Stimulated activated naive CD4-positive, alpha-beta T cell (primary cell): ENCODE measurements at regions not wholly inside any gene's neighbourhood (a gene's known extent, or its start where the extent isn't known, plus 50 kb on each side); places are given as distances from the start of the nearest gene placed in this dataset.
"Not testable (repeated sequence)": the region's sequence is repeated elsewhere in the genome, so short reads cannot be mapped to it uniquely, and the experiment has no call there.

Source experiments
- DNase-seq, 6 experiments: peaks; one replicate each; lab custom pipeline; 2025; lab: John Stamatoyannopoulos, UW

DNA sequence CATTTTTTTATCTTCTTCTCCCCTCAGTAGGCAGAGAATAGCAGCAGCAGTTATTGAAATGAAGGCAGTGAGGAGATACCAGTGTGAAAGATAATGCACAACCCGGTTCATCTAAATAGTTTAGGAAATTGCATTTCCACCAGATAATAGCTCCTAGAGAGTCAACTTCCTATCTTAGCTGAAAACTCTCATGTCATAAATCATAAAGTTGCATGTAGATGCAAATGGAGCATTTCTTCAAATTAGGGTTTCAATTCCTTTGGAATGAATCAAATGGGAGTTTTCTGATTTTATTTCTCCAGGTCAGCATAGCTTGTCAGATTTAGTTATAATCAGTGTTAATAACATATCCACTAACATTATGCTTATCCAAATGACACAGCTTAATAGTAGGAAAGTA is 335.3 kb downstream of the CNTNAP4 start:
- DNase-seq, result no peak

DNA sequence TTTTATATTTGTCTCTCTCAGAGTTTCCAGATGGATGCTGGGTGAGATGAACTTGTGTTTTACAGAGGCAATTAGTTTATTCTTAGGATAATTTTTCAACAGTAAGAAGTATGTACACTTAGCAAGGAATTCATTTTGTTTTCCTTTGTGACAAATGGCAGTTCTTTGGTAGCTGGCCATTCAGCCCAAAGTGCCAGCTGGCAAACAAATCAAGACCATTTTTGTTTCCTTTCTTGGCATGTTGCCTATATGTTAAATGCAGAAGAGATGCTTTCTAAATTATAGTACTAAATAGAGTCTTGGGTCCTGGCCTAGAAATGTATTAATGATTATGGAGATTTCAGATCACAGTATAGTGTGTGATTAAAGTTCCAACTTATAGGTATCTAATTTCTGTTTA is 337.1 kb downstream of the CNTNAP4 start:
- DNase-seq, result no peak

DNA sequence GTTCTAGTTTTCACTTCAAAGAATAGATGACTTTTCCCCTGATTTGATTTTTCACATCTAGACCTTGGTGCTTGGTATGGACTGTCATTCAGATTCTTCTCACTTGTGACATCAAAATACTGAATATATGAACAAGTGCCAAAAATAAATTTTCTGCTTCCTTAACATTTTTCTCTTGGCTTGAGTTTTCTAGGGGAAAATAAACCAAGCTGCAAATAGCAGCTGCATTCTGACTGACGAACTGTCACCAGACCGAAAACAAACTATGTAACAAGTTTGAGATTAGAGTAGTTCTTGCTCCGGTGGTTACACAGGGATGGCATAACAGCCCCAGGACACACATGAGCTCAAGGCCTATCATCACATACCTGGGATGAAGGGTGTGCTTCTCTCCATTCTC is 345.7 kb downstream of the CNTNAP4 start:
- DNase-seq, result no peak

DNA sequence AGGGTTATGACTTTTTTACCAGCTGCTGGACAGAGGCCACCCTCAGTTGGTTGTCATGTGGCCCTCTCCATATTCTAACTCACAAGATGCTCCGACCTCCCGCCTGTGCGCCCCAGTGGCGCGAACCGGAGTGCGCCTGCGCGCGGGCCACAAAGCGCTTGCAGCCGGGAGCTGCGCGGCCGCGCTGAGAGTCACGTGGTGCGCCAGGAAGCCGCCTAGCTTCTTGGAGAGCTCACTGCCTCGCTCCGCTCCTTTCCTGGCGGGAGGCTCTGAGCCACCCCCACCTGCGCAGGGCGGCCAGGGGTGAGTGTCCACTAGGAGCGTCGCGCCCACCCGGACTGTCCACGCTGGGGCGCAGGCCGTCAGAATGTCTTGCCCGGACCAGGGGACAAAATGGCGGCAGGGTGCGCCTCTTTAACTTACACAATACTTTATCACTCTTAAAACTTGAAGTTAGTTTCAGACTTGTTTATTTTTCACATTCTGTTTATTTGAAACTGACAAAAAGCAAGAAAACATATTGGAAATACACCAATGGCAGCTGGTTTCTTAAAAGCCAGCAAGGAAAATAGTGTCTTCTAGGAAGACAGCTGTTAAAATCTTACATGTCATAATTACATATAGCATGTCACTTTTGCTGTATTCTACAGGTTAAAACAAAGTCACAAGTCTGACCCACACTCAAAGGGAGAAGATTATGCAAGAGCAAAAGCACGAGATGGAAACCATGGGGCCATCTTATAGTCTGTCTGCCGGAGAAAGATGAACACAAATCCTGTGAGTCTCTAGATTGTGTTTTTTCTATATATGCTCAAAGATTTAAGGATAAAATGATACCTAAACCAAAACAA is 357.9 kb downstream of the CNTNAP4 start:
- peak in 1 of 6 experiments; percentile 10 for DNase-seq

DNA sequence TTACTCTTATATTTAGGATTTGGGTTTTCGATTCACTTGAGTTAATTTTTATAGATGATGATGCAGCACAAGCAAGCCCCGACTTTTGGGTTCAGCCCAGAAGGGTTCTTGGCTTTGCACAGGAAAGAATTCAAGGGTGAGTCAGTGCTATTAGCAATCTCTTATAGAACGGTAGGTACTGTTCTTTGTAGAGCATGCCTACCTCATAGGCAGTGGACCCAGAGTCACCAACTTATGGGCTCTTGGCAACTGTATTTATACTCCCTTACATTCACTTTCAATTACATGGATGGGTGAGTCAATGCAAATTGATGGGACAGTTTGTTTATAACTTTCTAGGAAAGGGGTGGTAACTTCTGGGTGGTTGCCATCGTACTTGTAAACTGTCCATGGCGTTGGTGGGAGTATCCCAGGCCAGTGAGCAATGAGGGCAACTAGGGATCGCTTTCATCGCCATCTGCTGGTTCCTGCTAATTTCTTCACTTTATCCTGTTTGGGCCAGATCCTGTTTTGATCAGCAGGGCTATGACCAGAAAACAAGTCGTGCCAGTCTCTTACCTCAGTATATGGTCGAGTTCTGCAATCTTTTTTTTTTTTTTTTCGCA is 362.6 kb downstream of the CNTNAP4 start:
- DNase-seq, result no peak

DNA sequence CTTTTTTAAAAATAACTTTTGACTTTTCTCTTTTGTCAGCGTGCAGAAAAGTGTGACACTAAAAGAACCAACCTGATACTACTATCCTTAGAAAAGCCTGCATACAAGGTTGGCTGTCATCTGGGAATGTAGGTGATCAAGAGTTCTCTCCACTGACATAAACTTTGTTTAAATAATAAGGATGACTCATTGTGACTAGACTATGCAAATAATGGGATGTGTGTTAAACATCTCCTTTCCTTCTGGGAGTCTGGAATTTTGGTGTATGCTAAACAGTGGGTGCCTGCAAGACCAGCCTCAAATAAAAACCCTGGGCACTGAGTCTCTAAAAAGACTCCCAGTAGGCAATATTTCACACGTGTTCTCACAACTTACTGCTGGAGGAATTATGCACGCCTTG is 373.4 kb downstream of the CNTNAP4 start:
- DNase-seq, result no peak

DNA sequence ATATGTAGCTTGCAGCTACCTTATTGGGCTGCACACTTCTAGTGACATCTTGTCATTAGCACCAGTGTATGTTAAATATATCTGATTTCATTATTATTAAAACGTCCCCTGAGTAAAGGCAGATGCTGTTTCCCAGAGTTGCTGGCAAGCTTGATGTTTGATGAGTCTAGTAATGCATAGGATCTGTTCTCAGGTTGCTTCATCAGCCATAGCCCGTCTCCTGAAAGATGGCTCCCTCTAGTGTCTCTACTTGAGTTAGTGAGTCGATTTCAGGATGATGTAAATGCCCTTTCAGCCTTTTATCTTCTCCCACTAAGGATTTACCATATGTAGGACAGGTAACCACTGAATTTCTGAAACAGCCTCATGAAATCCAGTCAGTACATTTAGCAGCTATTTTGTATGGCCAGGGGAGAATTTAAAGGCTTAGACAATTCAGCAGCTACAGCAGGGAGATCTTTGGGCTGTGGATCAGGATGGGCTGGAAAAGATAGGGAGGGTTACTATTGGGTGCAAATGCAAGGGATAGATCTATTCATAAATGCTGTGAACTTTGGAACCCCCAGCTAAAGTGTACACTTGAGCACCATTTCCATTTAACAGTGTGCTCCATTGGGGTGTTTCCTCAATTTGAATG is 376.3 kb downstream of the CNTNAP4 start:
- DNase-seq, result no peak

DNA sequence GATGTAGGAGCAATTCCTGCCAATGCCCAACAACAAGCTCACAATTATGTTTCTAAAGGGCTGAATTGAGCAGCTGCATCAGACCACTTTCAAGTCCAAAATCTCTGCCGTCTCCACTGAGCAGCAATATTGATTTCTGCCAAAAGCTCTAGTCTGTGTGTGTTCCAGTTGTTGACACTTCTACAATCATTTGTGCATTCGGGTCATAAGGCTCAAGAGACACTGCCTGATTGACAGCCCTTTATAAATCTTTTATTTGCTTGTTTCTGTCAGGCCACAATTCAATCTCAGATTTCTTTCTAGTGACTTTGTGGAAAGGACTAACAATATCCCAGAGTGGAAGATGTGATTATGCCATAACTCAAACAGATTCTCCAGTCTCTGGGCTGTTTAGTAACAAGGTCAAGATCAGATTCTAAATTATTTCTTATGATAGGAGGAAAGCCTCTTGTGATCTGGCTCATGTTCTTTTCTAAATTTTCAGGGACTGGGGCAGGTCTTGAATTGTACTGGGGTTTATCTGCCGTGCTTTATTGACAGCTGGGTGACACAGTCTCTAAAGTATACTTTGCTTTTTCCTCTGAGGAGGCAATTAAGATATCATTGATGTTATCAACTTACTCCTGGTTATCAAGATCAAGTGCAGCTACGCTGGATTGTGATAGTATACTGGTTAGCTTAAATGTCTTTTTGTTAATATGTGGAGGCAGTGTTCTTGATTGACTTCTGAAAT is 377.1 kb downstream of the CNTNAP4 start:
- no peak for DNase-seq

DNA sequence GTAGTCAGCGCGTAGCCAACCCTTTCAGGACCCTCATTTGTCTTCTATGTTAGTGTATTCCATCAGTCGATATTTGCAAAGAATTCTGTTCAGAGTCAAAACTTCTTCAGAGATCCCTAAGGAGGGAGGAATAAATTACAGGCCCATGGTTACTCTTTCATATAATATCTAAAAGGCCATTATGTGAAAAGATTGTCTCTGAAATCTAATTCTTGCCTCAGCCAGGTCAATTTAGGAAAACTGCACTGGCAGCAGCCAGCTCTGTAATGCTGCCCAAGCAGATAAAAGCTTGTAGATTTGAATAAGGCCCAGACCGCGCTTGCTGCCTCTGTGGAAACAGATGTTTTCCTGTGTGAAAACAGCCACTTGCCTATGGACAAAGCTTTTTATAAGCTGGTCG is 379.8 kb downstream of the CNTNAP4 start:
- DNase-seq, result no peak

DNA sequence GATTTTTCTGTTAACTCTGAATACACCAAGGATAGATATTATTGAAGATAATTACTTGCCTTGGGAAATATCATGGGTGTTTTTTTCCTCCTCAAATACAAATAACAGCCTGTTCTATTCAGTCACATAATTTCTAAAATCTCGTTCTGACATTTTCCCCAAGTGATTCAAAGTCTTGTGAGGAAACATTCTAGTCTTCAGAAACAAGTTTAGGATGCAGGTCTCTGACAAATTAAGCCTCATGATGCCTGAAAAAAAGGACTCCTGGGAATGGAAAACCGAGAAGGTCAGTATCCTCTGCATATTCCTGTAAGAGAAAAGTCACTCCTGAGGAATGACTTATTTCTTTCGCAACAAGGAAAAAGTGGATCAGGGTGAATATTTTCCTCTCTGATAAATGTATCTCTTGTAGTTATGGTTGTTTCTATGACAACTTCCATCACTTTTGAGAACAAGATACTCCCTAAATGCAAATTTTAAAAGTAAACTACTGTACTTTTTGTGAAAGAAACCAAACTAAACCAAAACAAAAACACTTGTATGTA is 384.6 kb downstream of the CNTNAP4 start:
- DNase-seq, result no peak

DNA sequence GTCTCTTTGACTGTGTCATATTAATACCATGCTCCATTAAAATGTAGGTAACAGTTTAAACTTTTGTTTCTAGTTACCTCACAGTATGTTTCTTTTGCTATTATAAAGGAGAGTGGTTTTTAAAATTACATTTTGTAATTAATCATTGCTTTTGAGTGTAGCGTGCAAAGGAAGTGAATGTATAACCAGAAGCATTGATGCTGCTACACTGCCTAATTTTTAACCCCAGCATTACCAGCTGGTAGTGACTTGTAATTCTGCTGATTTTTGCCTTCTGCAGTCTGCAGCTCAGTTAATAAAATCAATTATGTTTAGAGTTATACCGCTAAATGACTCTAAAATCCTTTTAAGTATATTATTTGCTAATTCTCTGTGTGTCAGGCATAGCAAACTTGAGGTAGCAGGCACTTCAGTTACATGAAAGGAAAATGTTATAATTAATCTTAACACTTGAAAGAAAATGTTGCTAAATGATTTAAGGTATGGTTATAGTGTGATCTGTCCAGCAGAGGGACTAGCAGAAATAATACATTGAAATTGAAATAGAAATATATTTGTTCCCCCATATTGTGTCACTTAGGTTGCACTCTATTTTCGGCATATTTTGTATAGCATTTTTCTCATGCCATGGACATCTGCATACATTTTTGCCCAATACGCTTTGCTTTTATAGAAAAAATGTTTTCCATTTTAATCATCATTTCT is 388.5 kb downstream of the CNTNAP4 start:
- no peak for DNase-seq

DNA sequence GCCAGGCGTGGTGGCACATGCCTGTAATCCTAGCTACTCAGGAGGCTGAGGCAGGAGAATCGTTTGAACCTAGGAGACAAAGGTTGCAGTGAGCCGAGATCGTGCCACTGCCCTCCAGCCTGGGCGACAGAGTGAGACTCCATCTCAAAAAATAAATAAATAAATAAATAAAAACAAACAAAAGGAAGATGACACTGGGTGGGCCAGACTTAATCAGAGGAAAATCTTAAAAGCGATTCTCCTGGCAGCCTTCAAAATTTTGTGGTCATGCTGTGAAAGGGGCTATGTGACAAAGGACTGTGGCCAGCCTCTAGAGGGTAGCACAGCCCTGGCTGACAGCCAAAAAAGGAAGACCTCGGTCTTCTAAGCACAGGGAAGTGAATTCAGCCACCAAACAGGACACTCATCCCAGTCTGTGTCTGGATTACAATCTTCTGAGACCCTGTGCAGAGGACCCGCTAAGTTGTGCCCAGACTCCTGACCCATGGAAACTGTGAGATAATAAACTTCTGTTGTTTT is 391.1 kb downstream of the CNTNAP4 start:
- DNase-seq, result no peak

DNA sequence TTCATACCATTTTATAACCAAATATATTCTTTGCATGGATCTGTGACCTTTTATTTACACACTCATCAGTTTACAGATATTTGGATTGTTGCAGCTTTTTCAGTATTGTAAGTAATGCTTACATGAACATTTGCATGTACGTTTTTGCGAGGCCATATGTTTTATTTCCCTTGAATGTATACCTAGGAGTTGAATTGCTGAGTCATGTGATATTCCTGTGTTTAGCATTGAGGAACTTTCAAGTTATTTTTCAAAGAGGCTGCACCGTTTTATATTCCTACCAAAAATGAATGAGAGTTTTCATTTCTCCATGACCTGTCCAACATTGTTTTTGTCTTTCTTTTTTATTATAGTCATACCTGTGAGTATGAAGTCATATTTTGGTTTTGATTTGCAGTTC is 392.1 kb downstream of the CNTNAP4 start:
- no peak for DNase-seq

DNA sequence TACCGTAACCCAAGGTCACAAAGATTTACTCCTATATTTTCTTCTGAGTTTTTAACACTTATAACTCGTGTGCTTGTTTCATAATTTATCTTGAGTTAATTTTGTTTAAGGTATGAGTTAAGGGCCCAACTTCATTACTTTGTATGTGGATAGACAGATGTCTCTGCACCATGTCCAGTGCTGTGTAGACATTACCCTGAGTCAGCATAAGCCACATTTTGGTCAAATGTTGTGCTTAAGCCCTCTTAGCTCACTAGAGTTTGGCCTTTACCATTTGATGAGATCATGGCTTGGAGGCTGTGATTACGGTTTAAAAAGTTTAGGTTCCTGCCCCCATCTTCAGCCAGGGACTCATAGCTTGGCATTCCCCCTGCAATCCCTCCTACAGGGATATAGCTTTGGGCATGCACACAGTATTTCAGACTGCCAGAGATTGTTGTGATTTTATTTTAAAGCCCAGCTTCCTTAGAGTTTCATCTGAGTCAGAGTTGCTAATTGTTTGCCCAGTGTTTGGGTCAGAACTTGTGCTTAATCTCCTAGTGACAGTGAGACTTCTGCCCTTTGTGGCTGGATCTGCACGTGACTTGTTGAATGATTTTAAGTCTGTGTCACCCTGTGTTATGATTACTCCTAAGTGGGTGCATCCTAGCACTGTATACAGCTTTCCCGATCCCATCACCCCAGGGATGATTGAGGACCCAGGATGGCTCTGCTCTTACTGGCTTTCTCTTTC is 393.1 kb downstream of the CNTNAP4 start:
- DNase-seq, result no peak

DNA sequence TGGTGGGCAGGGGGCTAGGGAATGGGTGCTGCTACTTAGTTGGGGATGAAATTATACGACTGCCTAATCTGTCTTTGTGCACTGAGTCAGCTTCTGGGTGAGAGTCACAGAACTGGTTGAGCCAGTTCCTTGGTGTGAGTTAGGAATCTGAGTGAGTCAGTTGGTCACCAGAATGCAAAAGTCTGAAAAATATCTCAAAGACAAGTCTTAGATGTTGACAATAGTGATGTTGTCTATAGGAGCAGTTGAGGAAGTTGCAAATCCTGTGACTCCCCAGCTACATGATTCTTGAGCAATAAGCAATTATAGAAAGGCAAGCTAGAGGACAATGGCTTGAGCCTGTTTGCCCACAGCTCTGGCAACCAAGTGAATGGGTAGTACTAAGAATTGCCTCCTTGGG is 399.2 kb downstream of the CNTNAP4 start:
- DNase-seq, result no peak

DNA sequence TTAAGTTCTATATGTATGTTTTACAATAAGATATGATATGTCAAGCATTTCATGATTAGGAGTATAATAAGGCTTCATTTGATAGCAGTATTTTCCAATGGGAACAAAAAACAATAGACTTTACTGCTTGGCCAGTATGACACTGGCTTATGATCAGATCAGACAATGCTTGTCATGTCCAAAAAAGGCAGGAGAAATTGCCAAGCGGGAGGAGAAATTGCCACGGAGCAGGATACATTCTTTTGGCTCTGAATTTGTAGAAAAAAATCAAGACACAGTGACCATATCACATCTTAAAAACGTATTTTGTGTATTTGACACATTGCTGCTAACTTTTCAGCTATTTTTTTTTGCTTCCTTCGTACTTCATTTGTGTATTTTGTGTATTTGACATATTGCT is 404.1 kb downstream of the CNTNAP4 start:
- DNase-seq, result no peak

DNA sequence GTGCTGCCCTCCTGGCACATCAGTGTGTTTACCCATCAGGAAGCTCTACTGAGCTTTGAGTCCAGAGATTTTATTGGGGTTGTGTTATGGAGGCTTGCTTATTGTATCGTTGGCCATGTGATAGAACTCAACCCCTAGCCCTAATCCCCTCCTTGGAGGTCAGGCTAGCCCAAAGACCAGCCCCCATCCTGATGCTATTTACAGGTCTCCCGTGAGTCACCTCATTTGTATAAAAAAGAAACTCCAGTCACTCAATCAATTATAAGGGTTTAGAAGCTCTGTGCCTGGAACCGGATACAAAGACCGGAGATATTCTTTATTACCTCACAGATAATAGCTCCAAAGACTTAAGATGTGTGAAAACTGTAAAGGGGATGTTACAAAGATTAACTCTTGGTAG is 405.9 kb downstream of the CNTNAP4 start:
- no peak for DNase-seq

DNA sequence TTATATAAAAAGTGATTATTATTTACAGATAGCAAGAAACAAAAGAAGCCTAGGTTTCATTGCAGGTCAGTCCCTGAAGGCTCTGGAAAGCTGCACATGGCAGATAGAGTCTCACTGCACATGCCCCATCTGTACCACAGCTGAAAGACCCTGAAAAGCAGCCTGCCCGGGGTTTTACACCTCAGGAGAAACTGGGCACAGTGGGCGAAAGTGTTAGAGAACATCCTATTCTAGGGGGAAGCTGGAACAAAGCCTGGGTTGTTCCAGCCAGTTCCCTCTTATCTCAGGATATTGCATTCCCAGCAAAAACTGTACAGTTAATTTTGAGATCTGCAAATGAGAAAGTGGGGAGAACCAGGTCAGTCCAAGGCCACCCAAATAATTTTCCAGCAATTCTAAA is 419.7 kb downstream of the CNTNAP4 start:
- DNase-seq, result no peak

DNA sequence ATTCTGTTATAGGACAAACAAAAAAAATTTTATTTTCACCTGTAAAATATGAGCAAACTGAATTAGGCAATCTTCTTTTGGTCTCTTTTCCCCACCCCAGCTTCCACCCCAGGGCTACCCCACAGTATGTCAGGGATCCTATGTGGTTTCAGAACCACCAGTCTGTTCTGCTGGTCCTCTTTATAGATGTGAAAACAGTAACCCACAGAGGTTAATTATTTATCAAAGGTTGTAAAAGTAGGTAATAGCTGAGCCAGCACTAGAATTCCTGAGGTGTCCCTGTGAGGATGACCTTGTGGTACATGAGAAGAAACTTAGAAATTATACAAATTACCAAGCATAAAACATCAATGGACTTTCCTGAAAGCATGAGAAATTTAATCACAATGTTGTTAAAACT is 428.7 kb downstream of the CNTNAP4 start:
- DNase-seq, result no peak

DNA sequence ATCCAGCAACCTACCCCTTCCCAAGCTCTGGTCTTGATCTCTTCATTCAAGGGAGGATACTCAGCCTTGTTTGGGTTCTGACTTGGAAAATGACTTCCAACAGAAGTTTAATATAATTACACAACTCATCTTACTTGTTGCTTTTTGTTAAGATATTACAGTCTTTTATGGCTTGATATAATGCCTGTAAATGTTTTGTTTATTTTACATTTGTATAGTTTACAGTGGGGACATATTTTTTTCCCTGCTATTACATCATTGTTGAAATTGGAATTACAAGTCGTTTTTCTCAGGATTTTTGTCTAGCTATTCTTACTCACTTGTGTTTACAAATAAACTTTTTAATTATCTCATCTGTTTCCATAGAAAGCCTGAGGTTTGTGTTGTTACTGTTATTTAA is 436.0 kb downstream of the CNTNAP4 start:
- DNase-seq, result no peak

DNA sequence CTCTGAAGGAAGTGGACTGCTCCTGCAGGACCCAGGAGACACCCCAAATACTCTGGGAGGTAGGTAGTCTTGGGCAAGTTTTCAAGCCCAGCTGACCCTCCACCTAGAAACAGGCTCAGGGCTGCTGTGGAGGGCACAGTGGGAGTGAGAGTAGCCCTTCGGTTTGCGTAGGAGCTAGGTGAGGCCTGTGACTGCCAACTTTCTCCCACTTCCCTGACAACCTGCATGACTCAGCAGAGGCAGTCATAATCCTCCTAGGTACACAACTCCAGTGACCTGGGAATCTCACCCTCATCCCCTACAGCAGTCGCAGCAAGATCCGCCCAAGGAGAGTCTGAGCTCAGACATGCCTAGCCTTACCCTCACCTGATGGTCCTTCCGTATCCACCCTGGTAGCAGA is 439.1 kb downstream of the CNTNAP4 start:
- not testable (repeated sequence) for DNase-seq
